DOHH2 (cell line): ENCODE measurements at regions not wholly inside any gene's neighbourhood (a gene's known extent, or its start where the extent isn't known, plus 50 kb on each side); places are given as distances from the start of the nearest gene placed in this dataset.

Experiments
- H3F3A ChIP-seq: fragments of 200-600 bp; sonication (generic), shearing (Covaris generic); 2 replicates; pipeline ENCODE4 v1.6.0; 2016; ENCODE audit warnings: antibody characterized with exemption, mild to moderate bottlenecking; ENCODE audit not compliant: control insufficient read depth, insufficient read depth
- H3K27ac ChIP-seq: fragments of 200-600 bp; sonication (generic); 2 replicates; pipeline ENCODE4 v1.5.1; 2014; ENCODE audit warnings: low read depth, mild to moderate bottlenecking, low read length, moderate library complexity
- H3K27me3 ChIP-seq: fragments of 200-600 bp; sonication (generic); 2 replicates; pipeline ENCODE4 v1.6.1; 2014; ENCODE audit warnings: mild to moderate bottlenecking, low read length, mixed read lengths; ENCODE audit not compliant: control insufficient read depth
- H3K36me3 ChIP-seq: fragments of 200-600 bp; sonication (generic); 2 replicates; pipeline ENCODE4 v1.6.1; 2014; ENCODE audit warnings: mild to moderate bottlenecking, low read length, moderate library complexity, mixed read lengths; ENCODE audit not compliant: control insufficient read depth
- H3K4me1 ChIP-seq: fragments of 200-600 bp; sonication (generic); 2 replicates; pipeline ENCODE4 v1.6.1; 2014; ENCODE audit warnings: mild to moderate bottlenecking, low read length, mixed read lengths; ENCODE audit not compliant: control insufficient read depth
- H3K4me2 ChIP-seq: fragments of 200-600 bp; sonication (generic); 2 replicates; pipeline ENCODE4 v1.6.0; 2014; ENCODE audit warnings: mild to moderate bottlenecking, low read length, moderate library complexity
- H3K4me3 ChIP-seq: fragments of 200-600 bp; sonication (generic); 2 replicates; pipeline ENCODE4 v1.5.1; 2014; ENCODE audit warnings: mild to moderate bottlenecking, low read length, mixed read lengths
- H3K79me2 ChIP-seq: fragments of 200-600 bp; sonication (generic); 2 replicates; pipeline ENCODE4 v1.6.1; 2014; ENCODE audit warnings: mild to moderate bottlenecking, low read length, mixed read lengths; ENCODE audit not compliant: control insufficient read depth
- H3K9me2 ChIP-seq: fragments of 200-600 bp; sonication (generic); replicated peaks from 2 replicates; pipeline ENCODE4 v1.6.1; 2014; ENCODE audit warnings: mild to moderate bottlenecking, low read length, mixed read lengths; ENCODE audit not compliant: control insufficient read depth
- H3K9me3 ChIP-seq: fragments of 200-600 bp; sonication (generic); 2 replicates; pipeline ENCODE4 v1.6.1; 2014; ENCODE audit warnings: antibody characterized with exemption, low read length, mixed read lengths; ENCODE audit not compliant: control insufficient read depth, insufficient read depth
- H4K20me1 ChIP-seq: fragments of 200-600 bp; sonication (generic); 2 replicates; pipeline ENCODE4 v1.6.0; 2014; ENCODE audit warnings: low read depth, mild to moderate bottlenecking, antibody characterized with exemption, low read length, moderate library complexity; ENCODE audit not compliant: control insufficient read depth, insufficient read depth
- CTCF ChIP-seq: fragments of 200-600 bp; sonication (generic); IDR thresholded peaks from one replicate; pipeline ENCODE4 v1.5.1; 2014; ENCODE audit warnings: antibody characterized with exemption, mild to moderate bottlenecking, low read depth, low read length; ENCODE audit not compliant: poor library complexity, severe bottlenecking
- EZH2phosphoT487 ChIP-seq: fragments of 200-600 bp; sonication (generic); IDR thresholded peaks from 2 replicates; pipeline ENCODE4 v1.6.1; 2017; ENCODE audit warnings: borderline replicate concordance, mild to moderate bottlenecking, antibody characterized with exemption, low read length, moderate library complexity, mixed read lengths

- no peaks in the 10 kb centered on the region for H3K9me2 ChIP-seq
- no peaks in the 10 kb centered on the region for H3K9me3 ChIP-seq
- H3K4me3 ChIP-seq: no peak overlapping the region
- H3K27ac ChIP-seq: no peak overlapping the region
- TF ChIP-seq EZH2phosphoT487 (no peak), CTCF (peak; percentile 9)
- H3K79me2 ChIP-seq: no peaks in the 10 kb centered on the region
- H3K27me3 ChIP-seq: peaks cover 47% of the 10 kb centered on the region
- no peaks in the 10 kb centered on the region for H4K20me1 ChIP-seq
- H3K36me3 ChIP-seq: no peaks in the 10 kb centered on the region
- no peaks in the 10 kb centered on the region for H3K4me1 ChIP-seq
- H3F3A ChIP-seq: no peaks in the 10 kb centered on the region
- H3K4me2 ChIP-seq: no peak overlapping the region
Measured at GRCh38 chr7:25996006-25996408, 156.0 kb upstream of the NFE2L3 start.

DNA sequence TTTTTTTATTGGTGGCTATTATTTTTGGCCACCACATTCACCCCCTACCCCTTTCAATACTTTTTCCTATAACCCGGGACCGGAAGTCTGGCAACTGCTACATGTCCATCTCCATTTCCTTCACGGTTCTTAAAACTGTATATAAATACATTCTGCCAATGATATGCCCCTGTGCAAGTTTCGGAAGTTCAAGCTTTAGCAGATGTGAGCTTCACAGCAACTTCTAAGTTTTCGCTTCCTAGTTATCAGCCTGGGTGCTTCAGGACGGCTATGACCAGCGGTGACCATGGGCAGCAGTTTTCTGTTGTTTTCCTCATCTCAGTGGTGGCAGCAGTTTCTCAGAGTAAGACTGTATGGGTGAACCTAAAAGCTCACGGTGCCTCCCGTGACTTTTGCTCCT, 153.5 kb upstream of the NFE2L3 start:
- no peaks in the 10 kb centered on the region for H3K79me2 ChIP-seq
- H3K9me2 ChIP-seq: no peaks in the 10 kb centered on the region
- TF ChIP-seq EZH2phosphoT487 (no peak), CTCF (no peak)
- H3K36me3 ChIP-seq: no peaks in the 10 kb centered on the region
- H3F3A ChIP-seq: no peaks in the 10 kb centered on the region
- H3K9me3 ChIP-seq: no peaks in the 10 kb centered on the region
- H3K27ac ChIP-seq: no peak overlapping the region
- no peak overlapping the region for H3K4me3 ChIP-seq
- no peak overlapping the region for H3K4me2 ChIP-seq
- no peaks in the 10 kb centered on the region for H3K4me1 ChIP-seq
- H4K20me1 ChIP-seq: no peaks in the 10 kb centered on the region
- H3K27me3 ChIP-seq: peaks cover 59% of the 10 kb centered on the region

DNA sequence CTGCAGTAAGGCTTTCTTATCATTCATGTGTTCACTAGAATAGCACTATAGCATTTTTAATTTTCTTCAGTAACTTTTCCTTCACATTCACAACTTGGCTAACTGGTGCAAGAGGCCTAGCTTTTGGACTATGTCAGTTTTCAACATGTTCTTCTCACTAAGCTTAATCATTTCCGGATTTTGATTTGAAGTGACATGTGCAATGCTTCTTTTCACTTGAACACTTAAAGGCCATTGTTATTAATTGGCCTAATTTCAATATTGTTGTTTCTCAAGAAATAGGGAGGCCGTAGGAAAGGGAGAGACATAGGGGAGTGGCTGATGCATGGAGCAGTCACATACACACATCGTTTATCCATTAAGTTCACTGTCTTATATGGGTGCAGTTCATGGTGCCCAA, 151.2 kb upstream of the NFE2L3 start:
- Histone ChIP-seq H3K36me3 (no peaks in the 10 kb centered on the region), H4K20me1 (no peaks in the 10 kb centered on the region), H3K4me1 (no peaks in the 10 kb centered on the region), H3K27me3 (peaks cover 55% of the 10 kb centered on the region), H3F3A (no peaks in the 10 kb centered on the region), H3K9me2 (no peaks in the 10 kb centered on the region), H3K9me3 (no peaks in the 10 kb centered on the region), H3K4me2 (no peak overlapping the region), H3K27ac (no peak overlapping the region), H3K79me2 (no peaks in the 10 kb centered on the region), H3K4me3 (no peak overlapping the region)
- TF ChIP-seq EZH2phosphoT487 (no peak), CTCF (no peak)

GRCh38 chr7:26001662-26002244, 150.2 kb upstream of the NFE2L3 start:
- Histone ChIP-seq H3K36me3 (no peaks in the 10 kb centered on the region), H3K79me2 (no peaks in the 10 kb centered on the region), H3K27ac (no peak overlapping the region), H4K20me1 (no peaks in the 10 kb centered on the region), H3K4me2 (no peak overlapping the region), H3K4me1 (no peaks in the 10 kb centered on the region), H3K4me3 (no peak overlapping the region), H3K27me3 (peaks cover 58% of the 10 kb centered on the region), H3F3A (no peaks in the 10 kb centered on the region), H3K9me2 (no peaks in the 10 kb centered on the region), H3K9me3 (no peaks in the 10 kb centered on the region)
- no peak for TF ChIP-seq EZH2phosphoT487
- no peak for TF ChIP-seq CTCF
